MG63 (cell line): ENCODE measurements at regions not wholly inside any gene's neighbourhood (a gene's known extent, or its start where the extent isn't known, plus 50 kb on each side); places are given as distances from the start of the nearest gene placed in this dataset.

Experiments
- DNase-seq: peaks from one replicate; pipeline ENCODE4 v3.0.0-alpha.2; 2020
- H3K27me3 ChIP-seq: fragments of 250-450 bp; sonication (Bioruptor Pico); 2 replicates; pipeline ENCODE4 v1.5.1; 2020; ENCODE audit warnings: mild to moderate bottlenecking, moderate library complexity
- H3K36me3 ChIP-seq: fragments of 250-450 bp; sonication (Bioruptor Pico); 2 replicates; pipeline ENCODE4 v1.5.1; 2020; ENCODE audit warnings: mild to moderate bottlenecking, moderate library complexity
- H3K4me3 ChIP-seq: fragments of 250-450 bp; sonication (Bioruptor Pico); 2 replicates; pipeline ENCODE4 v1.5.1; 2020; ENCODE audit warnings: mild to moderate bottlenecking, moderate library complexity
- H3K9me3 ChIP-seq: fragments of 250-450 bp; sonication (Bioruptor Pico); 2 replicates; pipeline ENCODE4 v1.5.1; 2020; ENCODE audit warnings: mild to moderate bottlenecking, moderate library complexity

DNA sequence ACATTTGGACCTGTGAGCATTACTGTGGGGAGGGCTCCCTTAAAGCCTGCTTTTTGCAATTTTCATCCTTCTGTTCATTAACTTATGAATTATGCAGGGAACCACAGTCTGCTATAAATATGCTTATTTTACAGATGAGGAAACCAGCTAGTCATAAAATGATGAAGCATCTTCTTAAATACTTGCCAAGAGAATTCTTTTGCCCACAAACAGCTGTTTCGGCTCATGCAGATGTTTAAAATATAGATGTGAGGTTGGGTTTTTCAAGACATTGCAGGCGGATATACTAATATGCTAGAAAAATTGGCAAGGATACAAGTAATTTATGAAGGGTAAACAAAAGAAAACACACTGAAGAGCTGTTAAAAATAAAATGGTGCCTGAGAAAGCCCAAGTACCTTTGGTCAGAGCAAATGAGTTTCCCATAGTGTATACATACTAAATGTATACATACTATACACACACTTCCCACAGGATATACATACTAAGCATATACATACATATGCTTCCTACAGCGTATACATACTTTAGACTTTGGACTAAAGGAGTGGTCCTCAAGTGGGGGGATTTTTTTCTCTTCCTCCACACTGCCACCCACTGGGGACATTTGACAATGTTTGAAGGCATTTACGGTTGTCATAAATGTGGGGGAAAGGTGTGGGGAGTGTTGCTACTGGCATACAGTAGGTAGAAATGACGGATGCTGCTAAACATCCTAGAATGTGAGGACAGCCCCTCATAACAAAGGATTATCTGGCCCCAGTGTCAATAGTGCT lies 164.9 kb upstream of the CSNK1A1L start:
- Histone ChIP-seq H3K27me3 (no peaks in the 10 kb centered on the region), H3K9me3 (peaks cover 3% of the 10 kb centered on the region), H3K36me3 (no peaks in the 10 kb centered on the region), H3K4me3 (no peak overlapping the region)
- no peak for DNase-seq

DNA sequence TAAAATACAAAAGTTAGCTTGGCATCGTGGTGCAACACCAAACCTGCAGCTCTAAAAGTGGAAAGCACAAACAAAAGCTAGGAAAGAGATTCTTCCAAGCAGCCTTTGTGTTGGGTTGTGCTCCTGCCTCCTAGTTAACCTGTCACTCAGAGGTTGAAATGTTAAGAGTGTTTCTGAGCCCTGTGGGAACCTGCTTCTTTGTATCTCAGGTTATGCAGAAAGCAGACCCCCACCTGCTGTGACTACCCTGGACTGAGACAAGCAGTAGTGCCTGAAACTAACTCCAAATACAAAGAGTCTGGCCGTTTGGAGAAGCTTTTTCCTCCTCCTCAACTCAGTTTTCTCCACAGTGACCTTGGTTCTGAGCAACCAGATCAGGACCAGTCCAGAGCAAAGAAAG lies 158.4 kb upstream of the CSNK1A1L start:
- no peaks in the 10 kb centered on the region for H3K27me3 ChIP-seq
- no peak for DNase-seq
- H3K4me3 ChIP-seq = no peak overlapping the region
- no peaks in the 10 kb centered on the region for H3K36me3 ChIP-seq
- 0 out of 2 replicates have a peak, but pooled peaks cover 2% of the 10 kb centered on the region for H3K9me3 ChIP-seq

DNA sequence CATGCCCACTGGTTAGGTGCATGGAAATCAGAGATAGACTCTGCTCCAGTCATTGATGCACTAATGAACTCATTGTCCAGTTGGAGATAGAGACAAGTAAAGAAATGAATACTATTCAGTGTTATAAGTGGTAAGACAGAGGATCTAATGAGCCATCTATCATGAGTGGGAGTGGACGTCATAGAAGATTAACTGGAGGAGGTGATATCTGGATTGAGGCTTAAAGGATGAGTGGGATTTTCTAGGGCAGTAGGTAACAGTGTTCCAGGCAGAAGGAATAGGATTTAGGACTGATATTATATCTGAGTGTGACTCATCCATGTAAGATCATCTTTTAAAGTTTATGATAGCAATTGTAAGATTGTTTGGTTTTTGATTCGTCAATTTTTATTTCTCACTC lies 152.2 kb upstream of the CSNK1A1L start:
- Histone ChIP-seq H3K36me3 (no peaks in the 10 kb centered on the region), H3K4me3 (no peak overlapping the region), H3K9me3 (0 out of 2 replicates have a peak, but pooled peaks cover 2% of the 10 kb centered on the region), H3K27me3 (no peaks in the 10 kb centered on the region)
- DNase-seq = no peak

DNA sequence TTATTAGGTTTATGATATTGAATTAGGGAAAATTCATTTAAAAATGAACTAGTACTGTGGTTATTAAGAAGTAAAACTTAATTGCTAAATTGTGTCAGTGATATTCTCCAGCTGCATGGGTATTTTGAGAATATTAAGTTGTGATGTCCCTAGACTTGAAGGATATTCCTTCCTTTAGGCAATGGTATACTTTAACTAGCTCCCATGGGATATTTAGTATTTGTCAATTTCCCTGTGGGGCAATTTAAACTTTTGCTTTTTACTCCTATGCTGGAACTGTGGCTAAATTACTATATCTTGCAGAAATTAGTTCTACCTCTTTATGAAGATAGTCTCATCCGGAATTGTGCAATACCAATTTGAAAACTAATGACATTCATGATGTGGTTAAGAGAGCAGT lies 151.6 kb upstream of the CSNK1A1L start:
- Histone ChIP-seq H3K4me3 (no peak overlapping the region), H3K9me3 (0 out of 2 replicates have a peak, but pooled peaks cover 2% of the 10 kb centered on the region), H3K36me3 (no peaks in the 10 kb centered on the region), H3K27me3 (no peaks in the 10 kb centered on the region)
- no peak for DNase-seq

DNA sequence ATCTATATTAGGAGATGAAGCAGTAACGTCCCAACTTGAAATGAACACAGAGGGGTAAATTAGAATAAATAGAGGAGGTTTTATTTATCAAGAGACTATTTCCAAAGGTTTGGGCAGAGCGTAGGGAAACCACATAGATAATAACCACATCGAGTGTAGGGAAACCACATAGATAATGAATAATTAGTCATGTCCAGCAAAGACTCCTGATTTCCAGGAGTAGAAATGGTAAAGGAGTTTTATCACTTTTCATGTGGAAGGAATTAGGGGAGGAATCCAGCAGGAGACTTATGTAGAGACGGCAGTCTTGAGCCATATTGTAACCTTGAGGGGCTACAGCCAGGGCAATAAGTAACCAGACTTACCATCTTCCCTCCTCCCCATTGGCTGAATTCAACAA lies 136.3 kb upstream of the CSNK1A1L start:
- H3K27me3 ChIP-seq = no peaks in the 10 kb centered on the region
- no peak for DNase-seq
- H3K9me3 ChIP-seq = no peaks in the 10 kb centered on the region
- no peak overlapping the region for H3K4me3 ChIP-seq
- no peaks in the 10 kb centered on the region for H3K36me3 ChIP-seq

DNA sequence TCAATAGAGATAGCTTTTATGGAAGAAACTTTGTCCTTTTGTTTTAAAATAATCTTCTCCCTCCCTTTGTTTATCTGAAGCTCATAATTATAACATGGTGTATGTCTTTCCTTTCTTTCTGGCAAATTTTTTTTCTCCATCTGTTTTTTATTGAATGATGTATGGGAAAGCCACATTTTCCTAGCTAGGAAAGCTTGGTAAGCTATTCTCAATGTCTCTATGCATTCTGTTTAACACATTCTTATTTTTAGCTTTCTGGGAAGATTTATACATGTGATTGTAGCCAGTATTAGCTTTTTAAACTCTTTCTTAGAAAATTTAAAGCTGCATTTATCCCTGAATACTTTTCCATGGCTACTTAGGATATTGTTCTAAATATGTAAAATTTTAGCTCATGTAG lies 124.9 kb upstream of the CSNK1A1L start:
- Histone ChIP-seq H3K4me3 (no peak overlapping the region), H3K9me3 (peaks cover 3% of the 10 kb centered on the region), H3K36me3 (no peaks in the 10 kb centered on the region), H3K27me3 (no peaks in the 10 kb centered on the region)
- DNase-seq = no peak

DNA sequence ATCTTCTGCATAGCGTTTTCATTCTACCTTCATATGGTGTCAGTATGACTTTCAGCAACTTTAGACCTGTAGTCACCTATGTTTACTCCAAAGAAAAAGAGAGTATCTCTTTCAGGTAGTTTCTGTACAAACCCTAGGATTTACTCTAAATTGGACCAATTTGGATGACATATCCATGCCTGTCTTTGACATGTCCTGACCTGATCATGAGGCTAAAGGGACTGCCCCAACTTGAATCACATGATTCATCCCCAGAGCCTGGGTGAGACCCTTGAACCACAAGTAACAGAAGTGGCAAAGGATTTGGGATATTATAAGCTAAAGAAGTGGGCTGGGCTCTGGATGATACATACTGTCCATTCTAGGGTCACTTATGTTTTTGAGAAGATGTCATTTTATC lies 124.5 kb upstream of the CSNK1A1L start:
- Histone ChIP-seq H3K36me3 (no peaks in the 10 kb centered on the region), H3K4me3 (no peak overlapping the region), H3K9me3 (peaks cover 3% of the 10 kb centered on the region), H3K27me3 (no peaks in the 10 kb centered on the region)
- DNase-seq = no peak

DNA sequence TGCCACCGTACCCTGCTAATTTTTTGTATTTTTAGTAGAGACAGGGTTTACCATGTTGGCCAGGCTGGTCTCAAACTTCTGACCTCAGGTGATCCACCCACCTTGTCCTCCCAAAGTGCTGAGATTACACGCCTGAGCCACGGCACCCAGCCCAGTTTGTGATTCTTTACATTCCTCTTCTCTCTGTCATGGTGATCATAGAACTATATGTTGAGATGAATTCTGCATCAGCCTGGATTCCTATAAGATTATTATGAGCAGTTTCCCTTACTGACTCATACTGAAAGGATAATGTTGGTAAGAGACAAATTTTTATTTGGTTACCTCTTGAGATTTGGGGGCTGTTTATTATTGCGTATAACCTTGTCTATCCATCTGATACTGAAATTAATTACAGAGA lies 121.5 kb upstream of the CSNK1A1L start:
- H3K4me3 ChIP-seq = no peak overlapping the region
- H3K9me3 ChIP-seq = peaks cover 10% of the 10 kb centered on the region
- peak; percentile 56 for DNase-seq
- no peaks in the 10 kb centered on the region for H3K27me3 ChIP-seq
- no peaks in the 10 kb centered on the region for H3K36me3 ChIP-seq

DNA sequence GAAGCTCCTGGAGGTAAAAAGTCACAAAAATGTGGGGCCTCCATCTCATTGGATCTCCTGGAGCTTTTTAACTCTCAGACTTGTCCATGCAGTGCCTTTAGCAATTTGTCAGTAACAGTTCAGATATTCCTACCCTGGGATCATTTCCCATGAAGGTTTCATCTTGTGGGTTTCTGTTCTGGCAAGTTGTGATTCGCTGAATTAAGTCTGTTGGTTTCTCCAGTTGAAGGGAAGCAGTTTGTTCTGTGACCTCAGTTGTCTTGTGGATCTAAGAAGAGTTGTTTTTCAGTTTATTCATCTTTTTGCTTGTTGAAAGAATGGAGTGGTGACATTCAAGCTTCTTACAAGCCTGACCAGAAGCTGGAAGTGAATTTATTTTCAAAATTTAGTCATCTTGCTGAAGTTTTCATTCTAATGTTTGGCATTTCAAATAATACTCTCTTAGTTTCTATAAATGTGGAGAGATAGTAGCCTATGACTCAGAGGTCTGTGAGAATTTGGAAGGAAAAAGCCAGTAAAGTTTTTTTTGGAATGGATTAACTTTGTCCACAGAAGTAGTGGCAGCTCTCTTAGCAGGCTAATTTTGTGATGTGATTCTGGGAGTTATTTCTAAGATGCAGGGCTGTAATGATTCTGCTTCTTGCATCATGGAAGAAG lies 120.1 kb upstream of the CSNK1A1L start:
- no peaks in the 10 kb centered on the region for H3K27me3 ChIP-seq
- no peak for DNase-seq
- no peak overlapping the region for H3K4me3 ChIP-seq
- no peaks in the 10 kb centered on the region for H3K36me3 ChIP-seq
- H3K9me3 ChIP-seq = peaks cover 11% of the 10 kb centered on the region

DNA sequence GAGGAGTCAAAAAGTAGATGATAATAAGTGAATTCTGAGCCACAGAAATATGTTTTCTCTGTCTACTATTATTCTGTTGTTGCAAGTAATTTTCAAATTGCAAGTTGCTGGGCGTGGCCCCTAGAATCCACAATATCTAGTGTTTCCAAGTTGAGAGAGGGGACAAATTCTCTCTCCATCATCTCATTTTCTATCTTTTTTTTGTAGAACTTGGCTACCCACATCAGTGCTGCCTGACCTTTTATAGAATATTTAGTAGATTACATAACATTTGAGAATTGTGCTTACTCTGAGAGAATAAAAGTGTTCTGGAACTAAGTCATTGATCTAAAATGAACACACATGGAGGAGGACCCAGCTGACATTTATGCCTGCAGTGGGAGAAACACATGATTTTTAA lies 110.9 kb upstream of the CSNK1A1L start:
- Histone ChIP-seq H3K36me3 (no peaks in the 10 kb centered on the region), H3K9me3 (no peaks in the 10 kb centered on the region), H3K27me3 (no peaks in the 10 kb centered on the region), H3K4me3 (no peak overlapping the region)
- no peak for DNase-seq

DNA sequence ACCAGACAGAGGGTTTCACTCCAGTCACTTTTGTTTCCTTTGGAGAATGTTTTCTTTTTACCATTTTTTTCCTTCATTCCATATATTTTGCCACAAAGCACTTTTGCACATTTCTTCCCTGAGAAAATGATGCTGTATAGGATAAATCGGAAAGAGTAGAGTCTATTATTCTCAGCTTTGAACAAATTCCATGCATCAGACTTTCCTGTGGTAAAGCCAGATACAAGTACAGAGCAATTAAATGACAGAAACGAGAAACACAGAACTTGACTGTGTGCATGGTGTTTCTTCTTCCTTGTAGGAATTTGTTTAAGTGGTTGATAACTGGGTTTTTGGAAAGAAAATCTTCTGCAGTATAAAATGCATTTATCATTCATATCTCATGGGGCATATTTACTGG lies 107.4 kb upstream of the CSNK1A1L start:
- DNase-seq = no peak
- Histone ChIP-seq H3K4me3 (no peak overlapping the region), H3K9me3 (no peaks in the 10 kb centered on the region), H3K27me3 (no peaks in the 10 kb centered on the region), H3K36me3 (no peaks in the 10 kb centered on the region)

DNA sequence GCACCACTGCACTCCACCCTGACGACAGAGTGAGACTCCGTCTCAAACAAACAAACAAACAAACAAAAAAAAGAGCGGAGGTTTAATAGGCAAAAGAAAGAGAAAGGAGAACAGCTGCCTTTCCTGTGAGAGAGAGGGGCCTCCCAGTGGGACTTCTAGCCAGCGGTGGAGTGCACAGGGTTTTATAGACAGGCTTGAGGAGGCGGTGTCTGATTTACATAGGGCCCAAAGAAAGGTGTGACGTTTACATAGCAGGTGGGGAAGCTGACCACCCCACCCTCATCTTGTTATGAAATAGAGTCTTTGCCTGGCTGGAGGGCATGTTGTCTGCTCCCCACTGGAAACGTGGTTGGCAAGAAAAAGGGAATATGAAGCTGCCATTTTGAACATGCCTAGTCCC lies 106.0 kb upstream of the CSNK1A1L start:
- Histone ChIP-seq H3K27me3 (no peaks in the 10 kb centered on the region), H3K4me3 (no peak overlapping the region), H3K36me3 (no peaks in the 10 kb centered on the region), H3K9me3 (no peaks in the 10 kb centered on the region)
- DNase-seq = no peak

DNA sequence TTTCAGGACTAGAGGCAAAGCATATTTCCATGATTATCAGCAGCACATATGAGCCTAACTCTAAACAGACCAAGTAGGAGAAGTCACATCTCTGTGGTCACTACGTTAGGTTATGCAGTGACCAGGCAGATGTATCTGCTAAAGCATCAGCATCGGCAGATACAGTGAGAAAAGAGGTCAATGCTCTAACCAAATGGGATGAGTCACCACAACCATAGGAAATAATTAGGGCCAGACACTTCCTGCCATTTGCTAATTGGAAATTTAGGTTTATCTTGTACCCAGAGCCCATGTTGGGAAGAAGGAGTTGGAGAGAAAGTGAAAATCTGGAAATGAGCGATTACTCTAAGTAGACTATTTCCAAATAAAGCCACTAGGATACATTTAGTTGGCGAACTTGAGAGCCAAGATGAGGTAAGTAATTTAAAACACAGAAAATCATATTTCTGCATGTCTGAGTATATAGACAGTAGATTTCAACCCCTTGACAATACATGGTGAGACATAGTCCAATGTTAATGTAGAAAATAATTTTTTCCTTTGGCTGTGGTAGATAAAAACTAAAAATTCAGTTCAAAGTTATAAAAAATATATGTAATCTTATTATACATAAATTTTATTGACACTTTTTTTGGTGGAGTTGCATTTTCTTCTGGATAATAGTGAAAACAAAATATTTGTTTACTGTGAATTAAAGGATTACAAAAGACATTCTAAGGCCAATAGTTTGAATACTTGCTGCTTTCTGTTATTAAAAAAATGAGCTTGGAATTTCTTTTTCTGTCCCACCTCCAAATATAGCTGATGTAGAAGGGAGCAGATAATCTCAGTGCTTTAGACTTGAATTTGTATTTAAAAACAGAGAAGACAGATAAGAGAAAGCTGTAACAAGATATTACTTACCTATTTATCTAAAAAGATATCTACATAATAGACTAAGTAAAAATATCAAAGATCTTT lies 104.4 kb upstream of the CSNK1A1L start:
- Histone ChIP-seq H3K27me3 (no peaks in the 10 kb centered on the region), H3K36me3 (no peaks in the 10 kb centered on the region), H3K9me3 (no peaks in the 10 kb centered on the region), H3K4me3 (no peak overlapping the region)
- DNase-seq = no peak

DNA sequence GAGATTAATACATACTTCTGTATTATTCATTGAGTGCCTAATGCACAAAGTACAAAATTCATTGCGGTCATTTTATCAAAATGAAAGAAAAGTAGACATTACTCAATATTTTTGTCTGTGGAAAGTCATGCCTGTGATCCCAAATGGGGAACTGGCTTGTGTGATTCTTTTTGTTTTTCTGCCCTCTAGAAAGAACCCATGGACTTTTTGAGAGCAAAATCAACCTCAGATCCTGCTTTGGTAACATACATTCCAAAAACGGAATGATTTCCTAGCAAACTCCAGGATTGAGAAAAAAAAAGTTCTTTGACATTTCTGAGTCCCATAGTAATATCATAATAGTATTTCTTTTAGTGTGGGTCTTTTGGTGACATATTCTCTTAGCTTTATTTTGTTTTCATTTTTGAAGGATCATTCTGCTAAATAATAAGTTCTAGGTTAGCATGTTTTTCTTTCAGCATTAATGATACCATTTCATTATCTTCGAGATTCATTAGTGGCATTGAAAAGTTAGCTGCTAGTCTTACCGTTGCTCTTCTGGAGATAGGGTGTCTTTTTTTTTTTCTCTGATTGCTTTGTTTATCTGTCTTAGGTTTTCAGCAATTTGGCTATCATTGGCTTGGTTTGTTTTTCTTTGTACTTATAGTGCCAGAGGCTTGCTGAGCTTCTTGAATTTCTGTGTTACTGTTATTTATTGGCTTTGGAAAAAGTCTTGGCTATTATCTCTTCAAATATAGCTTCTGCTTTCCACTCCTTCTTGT lies 102.4 kb upstream of the CSNK1A1L start:
- H3K4me3 ChIP-seq = no peak overlapping the region
- H3K36me3 ChIP-seq = no peaks in the 10 kb centered on the region
- H3K9me3 ChIP-seq = no peaks in the 10 kb centered on the region
- no peaks in the 10 kb centered on the region for H3K27me3 ChIP-seq
- DNase-seq = no peak

DNA sequence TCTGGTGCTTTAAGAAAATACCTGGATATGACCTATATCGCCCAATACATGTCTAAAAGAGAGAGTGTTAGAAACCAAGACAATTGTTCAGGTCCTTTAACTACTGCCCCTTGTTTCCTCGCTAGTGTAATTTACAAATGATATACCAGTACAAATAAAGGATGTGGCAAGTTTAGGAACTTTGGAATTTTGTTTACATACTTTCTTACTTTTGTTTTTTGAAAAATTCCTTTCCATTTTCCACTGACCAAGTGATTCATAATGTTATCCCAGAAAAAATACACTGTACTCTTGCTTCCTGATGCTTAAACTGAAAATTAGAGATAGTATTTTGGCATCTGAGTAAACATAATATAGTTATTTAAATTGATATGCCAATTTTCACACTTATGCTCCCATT lies 96.8 kb upstream of the CSNK1A1L start:
- Histone ChIP-seq H3K4me3 (no peak overlapping the region), H3K27me3 (no peaks in the 10 kb centered on the region), H3K9me3 (peaks cover 3% of the 10 kb centered on the region; the same call in 1 of the 2 replicates), H3K36me3 (no peaks in the 10 kb centered on the region)
- no peak for DNase-seq

DNA sequence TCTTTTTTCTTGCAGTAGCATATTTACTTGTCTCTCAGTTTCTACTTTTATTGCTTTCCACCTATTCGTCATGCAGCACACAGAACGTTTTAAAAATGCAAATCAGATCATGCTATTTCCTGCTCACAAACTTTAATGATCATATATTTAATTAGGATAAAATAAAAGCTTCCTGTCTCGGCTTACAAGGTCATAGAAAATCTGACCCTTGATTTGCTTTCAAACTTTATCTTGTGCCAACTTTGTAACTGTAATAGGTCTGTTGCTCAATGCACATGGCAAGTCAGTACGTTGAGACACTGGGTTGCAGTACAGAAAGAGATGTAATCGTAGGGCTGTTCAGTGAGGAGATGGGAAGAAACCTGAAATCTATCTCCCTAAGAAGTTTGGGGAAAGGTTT lies 95.6 kb upstream of the CSNK1A1L start:
- H3K4me3 ChIP-seq = no peak overlapping the region
- peaks cover 3% of the 10 kb centered on the region; the same call in 1 of the 2 replicates for H3K9me3 ChIP-seq
- H3K27me3 ChIP-seq = no peaks in the 10 kb centered on the region
- no peak for DNase-seq
- H3K36me3 ChIP-seq = no peaks in the 10 kb centered on the region
